ENCODE measurements at regions not wholly inside any gene's neighbourhood (a gene's known extent, or its start where the extent isn't known, plus 50 kb on each side); places are given as distances from the start of the nearest gene placed in this dataset.

- no peak for DNase-seq
Observed at GRCh38 chr14:22011253-22011642, 337.6 kb upstream of the OR4E1 start.

GRCh38 chr14:22010545-22011252, 337.1 kb upstream of the OR4E1 start:
- DNase-seq = no peak

- no peak for DNase-seq
Observed at GRCh38 chr14:22008766-22009165, 335.1 kb upstream of the OR4E1 start.

- DNase-seq = no peak
Observed at GRCh38 chr14:22007784-22008412, 334.3 kb upstream of the OR4E1 start.

DNA sequence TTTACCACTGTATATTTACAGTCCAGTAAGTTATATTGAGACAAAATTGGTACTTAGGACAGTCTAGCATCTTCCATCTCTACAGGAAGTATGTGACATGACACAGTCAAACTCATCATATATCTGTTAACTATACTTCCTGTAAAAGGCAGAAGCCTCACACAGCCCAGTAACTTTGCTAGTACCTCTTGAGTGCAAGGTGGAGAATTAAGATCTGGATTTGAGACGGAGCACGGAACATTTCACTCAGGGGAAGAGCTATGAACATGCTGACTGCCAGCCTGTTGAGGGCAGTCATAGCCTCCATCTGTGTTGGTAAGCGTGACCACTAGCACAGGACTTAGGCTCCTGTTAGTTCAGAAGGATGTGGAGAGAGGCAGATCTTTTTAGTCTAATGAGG, 333.7 kb upstream of the OR4E1 start:
- DNase-seq = no peak

DNA sequence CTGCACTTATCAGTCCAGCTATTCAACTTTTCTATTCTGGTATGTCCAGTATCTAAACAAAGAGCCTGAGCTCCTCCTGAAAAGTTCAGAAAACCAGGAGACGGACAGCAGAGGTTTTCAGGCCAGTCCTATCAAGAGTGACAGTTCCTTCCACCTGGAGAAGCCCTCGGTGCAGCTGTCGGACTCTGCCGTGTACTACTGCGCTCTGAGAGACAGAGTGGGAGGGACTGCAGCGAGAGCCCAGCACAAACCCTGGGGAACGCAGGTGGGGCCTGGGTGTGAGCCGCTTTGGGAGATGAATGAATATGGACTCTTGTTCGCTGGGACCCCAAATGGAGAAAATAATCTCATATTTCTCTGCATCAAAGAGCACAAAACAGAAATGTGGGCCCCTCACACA, 329.8 kb upstream of the OR4E1 start:
- no peak for DNase-seq

DNA sequence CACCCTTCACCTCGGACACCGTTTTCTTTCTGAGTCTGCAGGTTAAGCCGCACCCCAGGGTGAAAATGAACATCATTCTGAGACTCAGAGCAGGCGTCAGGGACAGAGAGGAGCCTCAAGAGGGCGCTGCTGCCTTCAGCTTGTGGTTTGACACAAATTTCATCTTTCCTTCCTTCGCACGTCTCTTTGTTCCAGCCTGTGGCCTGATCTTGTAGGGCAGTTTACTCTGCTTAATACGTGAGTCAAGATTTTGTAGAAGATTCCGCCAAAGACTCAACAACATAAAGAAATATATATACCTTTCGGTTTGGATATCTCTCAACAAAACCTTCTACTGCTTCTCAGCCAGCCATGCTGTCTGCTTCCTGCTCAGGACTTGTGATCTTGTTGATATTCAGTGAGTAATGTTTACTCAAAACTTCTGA, 329.3 kb upstream of the OR4E1 start:
- DNase-seq = no peak

DNA sequence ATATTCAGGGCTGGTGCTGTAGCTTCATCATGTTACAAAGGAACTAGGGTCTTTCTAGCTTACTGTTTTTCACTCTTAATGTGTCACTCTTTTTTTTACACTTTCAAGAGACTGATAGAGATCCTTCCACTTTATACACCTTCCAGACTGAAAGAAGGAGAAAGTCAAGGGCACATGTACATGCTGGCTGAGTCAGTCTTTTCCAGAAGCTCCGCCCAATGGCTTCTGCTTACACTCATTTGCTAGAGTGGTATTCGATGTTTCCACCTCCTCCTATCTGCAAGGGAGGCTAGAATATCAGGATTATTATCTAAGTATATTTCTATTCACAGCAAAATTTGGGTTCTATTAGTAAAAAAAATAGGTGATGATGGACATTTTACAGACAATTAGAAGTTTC, 325.8 kb upstream of the OR4E1 start:
- no peak for DNase-seq

- no peak for DNase-seq
Observed at GRCh38 chr14:21997300-21997699, 323.7 kb upstream of the OR4E1 start.

DNA sequence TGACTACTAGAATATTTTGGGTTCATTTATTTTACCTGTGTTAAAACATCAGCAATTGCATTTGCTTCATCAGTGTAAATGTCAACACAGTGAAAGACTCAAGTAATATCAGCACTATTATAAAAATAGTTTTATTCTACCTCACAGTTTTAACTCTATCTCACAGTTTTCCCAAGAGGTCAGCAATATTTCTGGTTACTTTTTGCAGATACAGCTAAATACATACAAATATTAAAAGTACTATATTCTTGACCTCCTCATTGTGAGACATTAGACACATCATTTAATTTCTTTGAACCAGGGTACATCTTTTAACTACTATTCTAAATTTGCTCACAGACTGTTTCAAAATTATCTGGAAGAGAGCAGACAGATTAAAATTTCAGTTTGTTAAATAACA, 321.7 kb upstream of the OR4E1 start:
- no peak for DNase-seq

GRCh38 chr14:21993837-21994236, 320.2 kb upstream of the OR4E1 start:
- DNase-seq = no peak

DNA sequence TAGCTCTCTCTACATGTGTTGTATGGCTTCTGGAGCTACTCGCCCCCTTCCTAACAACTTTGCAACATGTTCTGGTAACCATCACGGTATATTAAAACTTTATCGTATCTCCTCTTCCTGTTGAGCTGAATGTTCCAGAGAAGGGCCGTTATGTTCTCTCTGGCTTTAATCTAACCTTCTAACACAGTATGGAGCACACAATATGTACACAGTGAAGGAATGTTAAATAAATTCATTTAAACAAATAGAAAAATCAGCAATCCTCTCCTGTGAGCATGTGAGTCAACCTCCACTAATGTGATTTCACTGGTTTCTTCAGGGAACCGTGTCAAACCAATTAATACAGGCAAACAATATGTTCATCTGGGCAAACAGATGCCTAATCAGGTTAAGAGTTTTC, 319.5 kb upstream of the OR4E1 start:
- DNase-seq = no peak

DNA sequence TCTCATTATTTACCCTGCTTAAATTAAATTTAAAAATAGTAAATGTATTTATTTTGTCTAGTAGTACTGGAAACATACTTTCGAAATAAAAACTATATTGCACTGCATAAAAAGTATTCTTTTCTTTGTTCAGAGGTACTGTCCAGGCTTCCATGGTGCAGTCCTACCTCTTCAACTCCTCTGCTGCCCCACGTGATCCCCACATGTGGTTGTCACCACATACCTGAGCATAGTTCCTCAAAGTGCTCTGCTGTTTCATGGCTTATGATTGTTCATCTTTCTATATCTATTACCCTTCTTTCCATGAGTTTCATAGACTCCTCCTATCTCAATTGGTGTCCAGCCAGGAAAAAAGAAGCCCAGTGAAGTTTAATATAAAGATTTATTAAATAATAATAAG, 317.5 kb upstream of the OR4E1 start:
- no peak for DNase-seq

DNA sequence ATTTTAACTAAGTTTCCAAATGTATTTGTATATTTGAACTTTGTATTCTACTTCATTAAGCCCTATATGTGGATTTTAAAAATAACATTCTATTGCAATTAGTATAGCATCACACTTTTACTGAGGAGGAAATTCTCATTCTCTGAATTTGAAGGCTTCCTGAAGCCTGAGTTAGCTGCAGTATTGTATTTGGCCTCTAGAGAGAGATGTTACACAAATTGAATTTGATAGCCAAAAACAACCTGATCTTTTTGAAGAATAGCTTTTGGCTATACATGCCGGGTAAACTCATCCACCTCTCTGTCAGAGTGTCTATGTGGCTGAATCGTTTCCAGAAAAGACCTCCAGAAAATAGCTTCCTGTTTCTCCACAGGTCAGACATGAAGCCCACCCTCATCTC, 316.5 kb upstream of the OR4E1 start:
- DNase-seq = peak in 1 of 2 experiments; percentile 13

- DNase-seq = no peak
Observed at GRCh38 chr14:21989090-21989489, 315.5 kb upstream of the OR4E1 start.

GRCh38 chr14:21988413-21988812, 314.8 kb upstream of the OR4E1 start:
- DNase-seq = no peak

DNA sequence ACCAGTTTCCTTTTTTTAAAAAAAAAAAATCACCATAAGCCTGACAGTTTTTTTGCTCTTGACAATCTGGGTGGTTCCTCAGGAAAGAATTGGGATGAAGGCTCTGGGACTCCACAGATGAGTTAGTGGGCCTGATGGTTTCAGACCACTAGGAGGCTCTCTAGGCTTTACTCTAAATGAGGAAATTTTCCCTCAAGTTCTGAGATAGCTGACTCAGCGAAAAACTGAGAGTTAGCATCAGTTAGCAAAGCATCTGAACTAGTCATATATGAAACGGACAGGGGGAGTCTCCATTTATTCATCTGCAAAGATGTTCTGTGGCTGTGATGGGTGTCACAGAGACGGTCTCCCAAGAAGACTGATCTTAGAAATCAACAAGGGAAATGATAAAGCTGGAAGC, 314.3 kb upstream of the OR4E1 start:
- DNase-seq = no peak

DNA sequence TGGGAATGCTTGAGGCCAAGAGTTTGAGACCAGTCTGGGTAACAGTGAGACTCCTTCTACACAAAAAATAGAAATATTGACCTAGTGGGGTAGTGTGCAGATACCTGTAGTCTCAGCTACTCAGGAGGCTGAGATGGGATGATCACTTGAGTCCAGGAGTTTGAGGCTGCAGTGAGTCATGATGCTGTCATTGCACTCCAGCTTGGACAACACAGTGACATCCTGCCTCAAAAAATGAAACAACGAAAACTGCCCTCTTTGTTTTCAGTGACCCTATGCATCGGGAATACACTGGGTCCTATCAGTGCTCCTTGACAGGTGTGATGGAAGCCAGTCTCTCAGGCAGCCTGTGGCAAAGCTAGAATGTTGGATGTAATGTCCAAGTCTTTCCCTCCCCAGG, 311.5 kb upstream of the OR4E1 start:
- no peak for DNase-seq

- no peak for DNase-seq
Observed at GRCh38 chr14:21978999-21979314, 305.3 kb upstream of the OR4E1 start.

DNA sequence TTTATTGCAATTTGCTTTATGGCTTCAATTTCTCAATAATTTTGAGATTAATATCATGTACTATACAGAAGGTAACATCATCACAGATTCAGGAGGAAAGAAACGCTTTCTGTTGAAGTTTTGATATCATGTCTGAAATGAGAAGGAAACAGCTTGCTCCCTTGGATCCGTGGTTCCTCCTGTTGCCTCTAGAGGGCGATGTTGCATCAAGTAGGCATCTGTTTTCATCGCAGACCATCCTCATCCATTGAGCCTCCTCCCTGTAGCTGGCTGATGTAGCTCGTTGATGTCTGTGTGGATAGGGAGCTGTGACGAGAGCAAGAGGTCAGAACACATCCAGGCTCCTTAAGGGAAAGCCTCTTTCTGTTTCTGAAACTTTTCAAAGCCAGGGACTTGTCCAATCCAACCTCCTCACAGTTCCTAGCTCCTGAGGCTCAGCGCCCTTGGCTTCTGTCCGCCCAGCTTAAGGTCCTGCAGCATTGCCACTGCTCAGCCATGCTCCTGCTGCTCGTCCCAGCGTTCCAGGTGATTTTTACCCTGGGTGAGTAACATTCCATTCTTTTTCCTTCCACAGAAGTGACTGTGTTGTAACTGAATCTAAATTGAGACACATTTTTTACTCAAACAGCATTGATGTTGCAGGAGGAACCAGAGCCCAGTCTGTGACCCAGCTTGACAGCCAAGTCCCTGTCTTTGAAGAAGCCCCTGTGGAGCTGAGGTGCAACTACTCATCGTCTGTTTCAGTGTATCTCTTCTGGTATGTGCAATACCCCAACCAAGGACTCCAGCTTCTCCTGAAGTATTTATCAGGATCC, 304.8 kb upstream of the OR4E1 start:
- DNase-seq = peak; percentile 19 to 46

DNA sequence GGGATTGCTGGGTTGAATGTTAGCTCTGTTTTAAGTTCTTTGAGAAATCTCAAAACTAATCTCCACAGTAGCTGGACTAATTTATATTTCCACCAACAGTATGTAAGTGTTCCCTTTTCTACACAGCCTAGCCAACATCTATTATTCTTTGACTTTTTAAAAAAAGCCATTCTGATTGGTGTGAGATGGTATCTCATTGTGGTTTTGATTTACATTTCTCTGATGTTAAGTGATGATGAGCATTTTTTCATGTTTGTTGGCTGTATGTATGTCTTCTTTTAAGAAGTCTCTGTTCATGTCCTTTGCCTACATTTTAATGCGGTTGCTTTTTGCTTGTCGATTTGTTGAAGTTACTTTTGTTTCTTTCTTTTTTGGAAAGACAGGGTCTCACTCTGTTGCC, 301.1 kb upstream of the OR4E1 start:
- no peak for DNase-seq

GRCh38 chr14:21965042-21965441, 291.4 kb upstream of the OR4E1 start:
- DNase-seq = no peak

DNA sequence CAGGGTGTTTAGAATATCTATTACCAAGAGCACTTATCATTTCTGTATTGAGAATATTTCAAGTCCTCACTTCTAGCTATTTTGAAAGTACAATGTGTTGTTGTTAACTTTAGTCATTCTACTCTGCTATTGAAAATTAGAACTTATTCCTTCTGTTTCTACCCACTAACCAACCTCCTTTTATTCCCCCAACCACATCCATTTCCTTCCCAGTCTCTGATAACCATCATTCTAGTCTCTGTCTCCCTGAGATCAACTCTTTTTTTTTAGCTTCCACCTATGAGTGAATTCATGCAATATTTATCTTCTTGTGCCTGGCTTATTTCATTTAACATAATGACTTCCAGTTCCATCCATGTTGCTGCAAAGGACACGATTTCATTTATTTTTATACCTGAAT, 290.6 kb upstream of the OR4E1 start:
- DNase-seq = no peak

DNA sequence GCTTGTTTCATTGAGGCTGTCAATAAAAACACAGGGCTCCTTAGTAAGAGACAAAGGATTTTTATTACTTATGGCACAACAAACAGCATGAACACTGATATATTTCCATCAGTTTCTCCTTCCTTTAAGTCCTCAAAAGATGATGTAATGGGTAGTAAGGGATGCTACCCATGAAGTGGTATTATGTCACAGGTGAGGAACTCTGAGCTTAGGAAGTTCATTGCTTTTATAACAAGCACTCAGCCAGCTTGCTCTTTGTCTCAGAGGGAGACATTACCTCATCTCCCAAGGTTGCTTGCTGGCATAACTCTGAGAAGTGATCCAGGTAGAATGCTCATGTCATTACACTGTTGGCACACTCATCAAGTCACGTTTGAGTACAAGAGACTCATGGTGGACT, 287.0 kb upstream of the OR4E1 start:
- no peak for DNase-seq

Data from NCI-H524 (cell line).